Fibroblast of pulmonary artery (primary cell): ENCODE measurements at regions not wholly inside any gene's neighbourhood (a gene's known extent, or its start where the extent isn't known, plus 50 kb on each side); places are given as distances from the start of the nearest gene placed in this dataset.

Source experiments
- DNase-seq: peaks from one replicate; pipeline ENCODE4 v3.0.0-alpha.2; 2010; ENCODE audit warnings: low read depth
- H3K4me3 ChIP-seq: replicated peaks from 2 replicates; pipeline ENCODE4 v1.5.1; 2011; ENCODE audit warnings: low read depth, mild to moderate bottlenecking, control low read depth, low read length, moderate library complexity
- CTCF ChIP-seq: IDR thresholded peaks from 2 replicates; pipeline ENCODE4 v1.5.1; 2011; ENCODE audit warnings: mild to moderate bottlenecking, control low read depth, low read length, inconsistent platforms; ENCODE audit errors: missing control alignments

GRCh38 chr7:110337646-110338045, 753.3 kb upstream of the LRRN3 start:
- no peak overlapping the region for H3K4me3 ChIP-seq
- TF ChIP-seq CTCF: no peak

GRCh38 chr7:110347081-110347480, 743.8 kb upstream of the LRRN3 start:
- no peak for DNase-seq
- H3K4me3 ChIP-seq: no peak overlapping the region
- TF ChIP-seq CTCF: no peak

More at GRCh38 chr7:110337646-110338045, 753.3 kb upstream of the LRRN3 start:
- no peak for DNase-seq

- no peak for DNase-seq
- TF ChIP-seq CTCF: no peak
- no peak overlapping the region for H3K4me3 ChIP-seq
Observed at GRCh38 chr7:110356438-110356837, 734.5 kb upstream of the LRRN3 start.

- no peak overlapping the region for H3K4me3 ChIP-seq
- no peak for DNase-seq
- TF ChIP-seq CTCF: no peak
Observed at GRCh38 chr7:110358028-110358427, 732.9 kb upstream of the LRRN3 start.

GRCh38 chr7:110371709-110372108, 719.2 kb upstream of the LRRN3 start:
- DNase-seq: no peak
- no peak for TF ChIP-seq CTCF
- no peak overlapping the region for H3K4me3 ChIP-seq

GRCh38 chr7:110372685-110373084, 718.2 kb upstream of the LRRN3 start:
- H3K4me3 ChIP-seq: no peak overlapping the region
- no peak for TF ChIP-seq CTCF
- no peak for DNase-seq

- no peak for TF ChIP-seq CTCF
- H3K4me3 ChIP-seq: no peak overlapping the region
- no peak for DNase-seq
Observed at GRCh38 chr7:110373416-110373815, 717.5 kb upstream of the LRRN3 start.
